ENCODE measurements at regions not wholly inside any gene's neighbourhood (a gene's known extent, or its start where the extent isn't known, plus 50 kb on each side); places are given as distances from the start of the nearest gene placed in this dataset.

DNA sequence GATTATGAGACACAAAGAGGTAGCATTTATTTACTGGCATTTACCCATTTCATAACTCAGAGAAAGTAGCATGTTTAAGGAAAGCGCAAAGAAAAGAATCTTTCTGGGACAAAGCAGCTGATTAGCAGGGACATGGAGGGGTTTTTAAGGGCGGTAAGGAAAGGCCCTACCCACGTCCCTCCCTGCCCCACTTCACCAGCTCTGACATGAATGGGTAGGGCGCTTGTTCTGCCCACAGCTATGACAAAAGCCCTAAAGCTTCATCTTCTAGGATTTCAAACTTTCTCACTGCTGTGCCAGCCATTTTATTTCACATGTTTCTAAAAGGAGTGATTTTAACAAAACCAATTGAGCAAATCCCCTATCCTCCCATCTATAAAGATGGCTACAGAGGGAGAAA lies 406.9 kb upstream of the KLF6 start:
- Histone ChIP-seq H3K36me3 (replicated peaks in 1 of 2; ENCODE audit: control extremely low read depth in 1 of 2, control insufficient read depth in 1 of 2, extremely low read depth in 1 of 2, insufficient read depth in 2 of 2, low read length in 1 of 2) (no peaks in the 10 kb centered on the region), H3K4me2 (replicated peaks; ENCODE audit: low read depth, low read length, poor library complexity, severe bottlenecking) (no peak overlapping the region), H3K9ac (ENCODE audit: low read length) (no peak overlapping the region), H3K9me3 (ENCODE audit: control extremely low read depth in 1 of 3, control insufficient read depth in 2 of 3, insufficient read depth in 1 of 3, low read length in 2 of 3) (peaks cover 0 to 3% (median 0%) of the 10 kb centered on the region in 3 donors), H3K4me1 (ENCODE audit: control insufficient read depth in 2 of 2, insufficient read depth in 2 of 2, low read length in 2 of 2) (no peaks in the 10 kb centered on the region), H2AFZ (ENCODE audit: insufficient read depth, low read depth, low read length, poor library complexity, severe bottlenecking) (no peak overlapping the region), H4K20me1 (ENCODE audit: control insufficient read depth, insufficient read depth, low read length, poor library complexity, severe bottlenecking) (no peaks in the 10 kb centered on the region), H3K27ac (ENCODE audit: low read length in 2 of 2) (no peak overlapping the region), H3K79me2 (ENCODE audit: control insufficient read depth, insufficient read depth, low read length) (no peaks in the 10 kb centered on the region), H3K4me3 (ENCODE audit: control extremely low read depth in 1 of 5, extremely low read depth in 1 of 5, insufficient read depth in 1 of 5, low read depth in 2 of 5, low read length in 4 of 5) (no peak overlapping the region), H3K27me3 (replicated peaks in 1 of 4; ENCODE audit: control extremely low read depth in 1 of 4, control insufficient read depth in 3 of 4, insufficient read depth in 4 of 4, low read length in 3 of 4) (no peaks in the 10 kb centered on the region)
- H3K9me3 Mint-ChIP-seq (ENCODE audit: insufficient read depth) = peaks cover 4% of the 10 kb centered on the region
- CTCF ChIA-PET = no interaction called here
- WGBS (ENCODE audit: insufficient coverage) = no CpG with 5 or more reads among the region's 4 CpGs
- no peak for TF ChIP-seq EZH2 (IDR thresholded peaks at IDR 0.05; ENCODE audit: borderline replicate concordance, insufficient read depth, low read depth, low read length, poor library complexity, severe bottlenecking)
- TF ChIP-seq, protein P1, sequence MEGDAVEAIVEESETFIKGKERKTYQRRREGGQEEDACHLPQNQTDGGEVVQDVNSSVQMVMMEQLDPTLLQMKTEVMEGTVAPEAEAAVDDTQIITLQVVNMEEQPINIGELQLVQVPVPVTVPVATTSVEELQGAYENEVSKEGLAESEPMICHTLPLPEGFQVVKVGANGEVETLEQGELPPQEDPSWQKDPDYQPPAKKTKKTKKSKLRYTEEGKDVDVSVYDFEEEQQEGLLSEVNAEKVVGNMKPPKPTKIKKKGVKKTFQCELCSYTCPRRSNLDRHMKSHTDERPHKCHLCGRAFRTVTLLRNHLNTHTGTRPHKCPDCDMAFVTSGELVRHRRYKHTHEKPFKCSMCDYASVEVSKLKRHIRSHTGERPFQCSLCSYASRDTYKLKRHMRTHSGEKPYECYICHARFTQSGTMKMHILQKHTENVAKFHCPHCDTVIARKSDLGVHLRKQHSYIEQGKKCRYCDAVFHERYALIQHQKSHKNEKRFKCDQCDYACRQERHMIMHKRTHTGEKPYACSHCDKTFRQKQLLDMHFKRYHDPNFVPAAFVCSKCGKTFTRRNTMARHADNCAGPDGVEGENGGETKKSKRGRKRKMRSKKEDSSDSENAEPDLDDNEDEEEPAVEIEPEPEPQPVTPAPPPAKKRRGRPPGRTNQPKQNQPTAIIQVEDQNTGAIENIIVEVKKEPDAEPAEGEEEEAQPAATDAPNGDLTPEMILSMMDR (IDR thresholded peaks at IDR 0.05) = no peak
- no peak overlapping the region for H3K4me3 Mint-ChIP-seq
- ATAC-seq (ENCODE audit: low read depth) (no peak), DNase-seq (no peak)
- peaks cover 7% of the 10 kb centered on the region for H3K27me3 Mint-ChIP-seq
- no peak overlapping the region for H3K27ac Mint-ChIP-seq
- intact Hi-C loops (cut with micrococcal nuclease) = no loop called here
- H3K4me1 Mint-ChIP-seq = peaks cover 7% of the 10 kb centered on the region
- POLR2A ChIA-PET = no interaction called here

DNA sequence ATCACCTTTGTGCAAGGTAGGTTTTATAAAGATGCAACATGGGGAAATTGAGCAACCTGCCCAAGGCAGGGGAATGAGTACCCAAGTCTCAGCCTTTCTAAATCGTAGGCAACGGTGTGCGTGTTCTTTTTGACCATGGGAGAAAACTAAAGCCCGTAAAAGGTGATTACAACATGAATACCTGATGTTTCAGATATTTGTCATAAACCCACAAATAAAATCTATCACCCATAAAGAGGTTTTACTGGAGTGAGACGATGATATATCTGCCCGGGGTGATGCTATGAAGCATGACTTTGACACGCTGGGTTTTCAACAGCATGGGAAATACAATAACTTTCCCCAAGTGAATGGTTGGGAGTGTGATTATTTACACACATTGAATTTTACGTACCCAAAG lies 406.3 kb upstream of the KLF6 start:
- peaks cover 0 to 3% (median 0%) of the 10 kb centered on the region in 3 donors for H3K9me3 ChIP-seq (ENCODE audit: control extremely low read depth in 1 of 3, control insufficient read depth in 2 of 3, insufficient read depth in 1 of 3, low read length in 2 of 3)
- intact Hi-C loops (cut with micrococcal nuclease) = no loop called here
- no peaks in the 10 kb centered on the region for H3K27me3 ChIP-seq (replicated peaks in 1 of 4; ENCODE audit: control extremely low read depth in 1 of 4, control insufficient read depth in 3 of 4, insufficient read depth in 4 of 4, low read length in 3 of 4)
- H3K4me3 Mint-ChIP-seq = no peak overlapping the region
- no peaks in the 10 kb centered on the region for H4K20me1 ChIP-seq (ENCODE audit: control insufficient read depth, insufficient read depth, low read length, poor library complexity, severe bottlenecking)
- H3K4me1 ChIP-seq (ENCODE audit: control insufficient read depth in 2 of 2, insufficient read depth in 2 of 2, low read length in 2 of 2) = no peaks in the 10 kb centered on the region
- H3K9ac ChIP-seq (ENCODE audit: low read length) = no peak overlapping the region
- no peaks in the 10 kb centered on the region for H3K79me2 ChIP-seq (ENCODE audit: control insufficient read depth, insufficient read depth, low read length)
- no peak overlapping the region for H3K27ac ChIP-seq (ENCODE audit: low read length in 2 of 2)
- H2AFZ ChIP-seq (ENCODE audit: insufficient read depth, low read depth, low read length, poor library complexity, severe bottlenecking) = no peak overlapping the region
- H3K4me3 ChIP-seq (ENCODE audit: control extremely low read depth in 1 of 5, extremely low read depth in 1 of 5, insufficient read depth in 1 of 5, low read depth in 2 of 5, low read length in 4 of 5) = no peak overlapping the region
- no peak for TF ChIP-seq EZH2 (IDR thresholded peaks at IDR 0.05; ENCODE audit: borderline replicate concordance, insufficient read depth, low read depth, low read length, poor library complexity, severe bottlenecking)
- TF ChIP-seq, protein P1 (IDR thresholded peaks at IDR 0.05) = no peak
- H3K9me3 Mint-ChIP-seq (ENCODE audit: insufficient read depth) = peaks cover 4% of the 10 kb centered on the region
- H3K27ac Mint-ChIP-seq = no peak overlapping the region
- no peak overlapping the region for H3K4me2 ChIP-seq (replicated peaks; ENCODE audit: low read depth, low read length, poor library complexity, severe bottlenecking)
- WGBS (ENCODE audit: insufficient coverage) = 100% methylated on average over 4 of the region's 8 CpGs
- peaks cover 7% of the 10 kb centered on the region for H3K27me3 Mint-ChIP-seq
- no peak for ATAC-seq (ENCODE audit: low read depth)
- H3K36me3 ChIP-seq (replicated peaks in 1 of 2; ENCODE audit: control extremely low read depth in 1 of 2, control insufficient read depth in 1 of 2, extremely low read depth in 1 of 2, insufficient read depth in 2 of 2, low read length in 1 of 2) = no peaks in the 10 kb centered on the region
- CTCF ChIA-PET = no interaction called here
- DNase-seq = no peak
- POLR2A ChIA-PET = no interaction called here
- H3K4me1 Mint-ChIP-seq = peaks cover 7% of the 10 kb centered on the region

Data from B cell (primary cell).